ENCODE measurements at regions not wholly inside any gene's neighbourhood (a gene's known extent, or its start where the extent isn't known, plus 50 kb on each side); places are given as distances from the start of the nearest gene placed in this dataset.

- no peak overlapping the region for H3K27ac ChIP-seq
- intact Hi-C loops (cut with micrococcal nuclease; ENCODE audit: unreplicated experiment), result no loop called here
- POLR2A ChIA-PET (ENCODE audit: unreplicated experiment), result no interaction called here
Measured at GRCh38 chr10:78312197-78313047, 278.8 kb downstream of the RPS24 start.

GRCh38 chr10:78313048-78313381, 279.4 kb downstream of the RPS24 start:
- intact Hi-C loops (cut with micrococcal nuclease; ENCODE audit: unreplicated experiment), result no loop called here
- no peaks in the 10 kb centered on the region for H3F3A ChIP-seq (ENCODE audit: insufficient read depth, low read depth)
- no peaks in the 10 kb centered on the region for H3K36me3 ChIP-seq (ENCODE audit: low read depth)

More at GRCh38 chr10:78312197-78313047, 278.8 kb downstream of the RPS24 start:
- CTCF ChIA-PET, result no interaction called here
- Histone ChIP-seq H3K27me3 (ENCODE audit: insufficient read depth, low read depth) (peaks cover 11% of the 10 kb centered on the region; the same call in 1 of the 2 replicates), H3K36me3 (ENCODE audit: low read depth) (no peaks in the 10 kb centered on the region), H3K9me2 (ENCODE audit: insufficient read depth) (no peaks in the 10 kb centered on the region), H3K4me2 (no peak overlapping the region), H3K9me3 (ENCODE audit: insufficient read depth, low read depth) (peaks cover 4% of the 10 kb centered on the region; the same call in 1 of the 2 replicates), H3K4me1 (replicated peaks; ENCODE audit: insufficient read depth) (no peaks in the 10 kb centered on the region), H4K20me1 (ENCODE audit: insufficient read depth) (no peaks in the 10 kb centered on the region), H2AFZ (no peak overlapping the region), H3K4me3 (no peak overlapping the region), H3F3A (ENCODE audit: insufficient read depth, low read depth) (no peaks in the 10 kb centered on the region), H3K79me2 (ENCODE audit: low read depth) (no peaks in the 10 kb centered on the region)
- TF ChIP-seq CTCF (conservative IDR thresholded peaks at IDR 0.05) (no peak), EZH2 (IDR thresholded peaks at IDR 0.05; ENCODE audit: low read depth) (no peak)
- BruUV-seq (replicated peaks), result no TSS peak
- no peak for DNase-seq

GRCh38 chr10:78313636-78314035, 280.0 kb downstream of the RPS24 start:
- Histone ChIP-seq H3K9me3 (ENCODE audit: insufficient read depth, low read depth) (peaks cover 4% of the 10 kb centered on the region; the same call in 1 of the 2 replicates), H3K4me3 (no peak overlapping the region), H3K27ac (no peak overlapping the region), H4K20me1 (ENCODE audit: insufficient read depth) (no peaks in the 10 kb centered on the region), H3K4me2 (no peak overlapping the region), H3F3A (ENCODE audit: insufficient read depth, low read depth) (no peaks in the 10 kb centered on the region), H3K9me2 (ENCODE audit: insufficient read depth) (no peaks in the 10 kb centered on the region), H2AFZ (no peak overlapping the region), H3K4me1 (replicated peaks; ENCODE audit: insufficient read depth) (no peaks in the 10 kb centered on the region), H3K79me2 (ENCODE audit: low read depth) (no peaks in the 10 kb centered on the region), H3K36me3 (ENCODE audit: low read depth) (no peaks in the 10 kb centered on the region), H3K27me3 (ENCODE audit: insufficient read depth, low read depth) (peaks cover 11% of the 10 kb centered on the region; the same call in 1 of the 2 replicates)
- CTCF ChIA-PET, result no interaction called here
- POLR2A ChIA-PET (ENCODE audit: unreplicated experiment), result no interaction called here
- no peak for DNase-seq
- intact Hi-C loops (cut with micrococcal nuclease; ENCODE audit: unreplicated experiment), result no loop called here
- TF ChIP-seq EZH2 (IDR thresholded peaks at IDR 0.05; ENCODE audit: low read depth) (no peak), CTCF (conservative IDR thresholded peaks at IDR 0.05) (no peak)
- BruUV-seq (replicated peaks), result no TSS peak

More at GRCh38 chr10:78313048-78313381, 279.4 kb downstream of the RPS24 start:
- peaks cover 4% of the 10 kb centered on the region; the same call in 1 of the 2 replicates for H3K9me3 ChIP-seq (ENCODE audit: insufficient read depth, low read depth)
- DNase-seq, result no peak
- no peak for TF ChIP-seq EZH2 (IDR thresholded peaks at IDR 0.05; ENCODE audit: low read depth)
- no peaks in the 10 kb centered on the region for H4K20me1 ChIP-seq (ENCODE audit: insufficient read depth)
- no peaks in the 10 kb centered on the region for H3K4me1 ChIP-seq (replicated peaks; ENCODE audit: insufficient read depth)
- ChIA-PET CTCF (no interaction called here), POLR2A (ENCODE audit: unreplicated experiment) (no interaction called here)
- no peaks in the 10 kb centered on the region for H3K9me2 ChIP-seq (ENCODE audit: insufficient read depth)
- H3K27me3 ChIP-seq (ENCODE audit: insufficient read depth, low read depth), result peaks cover 11% of the 10 kb centered on the region; the same call in 1 of the 2 replicates
- H3K4me3 ChIP-seq, result no peak overlapping the region
- no peak overlapping the region for H2AFZ ChIP-seq
- no TSS peak for BruUV-seq (replicated peaks)
- no peaks in the 10 kb centered on the region for H3K79me2 ChIP-seq (ENCODE audit: low read depth)
- H3K27ac ChIP-seq, result no peak overlapping the region
- no peak overlapping the region for H3K4me2 ChIP-seq

All from PC-9 (cell line).